H1 (cell line): ENCODE measurements at regions not wholly inside any gene's neighbourhood (a gene's known extent, or its start where the extent isn't known, plus 50 kb on each side); places are given as distances from the start of the nearest gene placed in this dataset.

ENCODE experiments used
- CTCF ChIA-PET: fragments of 300-600 bp; sonication (Branson Sonifier 250); formaldehyde crosslinking; loops from one replicate; lab custom pipeline; 2021; ENCODE audit not compliant: partially characterized antibody; lab: Charles Lee
- POLR2A ChIA-PET: fragments of 300-600 bp; sonication (Branson Sonifier 250); formaldehyde crosslinking; loops from one replicate; lab custom pipeline; 2021; ENCODE audit warnings: inconsistent platforms; ENCODE audit not compliant: partially characterized antibody; lab: Charles Lee
- DNase-seq, 2 experiments: peaks; one replicate each; pipeline versions ENCODE4 v3.0.0 to v3.0.0-alpha.2; 2010 to 2022; ENCODE audit warnings: low spot score in 2 of 2, low read depth in 1 of 2, mixed read lengths in 1 of 2
- FAIRE-seq: peaks from 2 replicates; lab custom pipeline; 2011; peaks lifted over from hg19 to GRCh38; lab: Jason Lieb, UNC
- H2AFZ ChIP-seq: 2 replicates; pipeline ENCODE4 v1.8.1; 2012; ENCODE audit warnings: low read length, inconsistent platforms
- H2AK5ac ChIP-seq: 2 replicates; pipeline ENCODE4 v1.6.1; 2013; ENCODE audit warnings: low read depth, low read length
- H2BK120ac ChIP-seq: replicated peaks from 2 replicates; pipeline ENCODE3; 2013; ENCODE audit warnings: low read depth, low read length, inconsistent platforms
- H2BK12ac ChIP-seq: 2 replicates; pipeline ENCODE4 v1.6.1; 2013; ENCODE audit warnings: low read depth, low read length
- H2BK15ac ChIP-seq: 2 replicates; pipeline ENCODE4 v1.6.1; 2013; ENCODE audit warnings: low read length
- H2BK20ac ChIP-seq: 2 replicates; pipeline ENCODE4 v1.6.1; 2013; ENCODE audit warnings: low read length
- H2BK5ac ChIP-seq: 2 replicates; pipeline ENCODE4 v1.6.1; 2013; ENCODE audit warnings: low read depth, low read length
- H3K14ac ChIP-seq: 2 replicates; pipeline ENCODE4 v1.6.1; 2013; ENCODE audit warnings: inconsistent platforms; ENCODE audit not compliant: insufficient read length
- H3K18ac ChIP-seq: 2 replicates; pipeline ENCODE4 v1.6.1; 2013; ENCODE audit warnings: low read length; ENCODE audit errors: extremely low read depth
- H3K23ac ChIP-seq: 2 replicates; pipeline ENCODE4 v1.6.1; 2013; ENCODE audit warnings: inconsistent platforms; ENCODE audit not compliant: insufficient read length
- H3K23me2 ChIP-seq: 2 replicates; pipeline ENCODE4 v1.6.1; 2013; ENCODE audit warnings: low read depth, low read length
- H3K27ac ChIP-seq: 2 replicates; pipeline ENCODE4 v1.6.1; 2011; ENCODE audit warnings: low read depth, low read length, inconsistent platforms
- H3K27me3 ChIP-seq, 4 experiments: replicated peaks in 1 of 4; 1 replicate in 1 of 4; 2 replicates in 3 of 4; pipeline versions ENCODE4 v1.6.1 to v1.8.1; 2011 to 2013; ENCODE audit warnings: low read length in 3 of 4, mild to moderate bottlenecking in 3 of 4, inconsistent platforms in 2 of 4, mixed read lengths in 2 of 4, moderate library complexity in 1 of 4; ENCODE audit not compliant: control insufficient read depth in 3 of 4, insufficient read depth in 3 of 4; ENCODE audit errors: extremely low read depth in 1 of 4
- H3K36me3 ChIP-seq, 4 experiments: 2 replicates each; pipeline versions ENCODE4 v1.6.1 to v1.8.1; 2011 to 2013; ENCODE audit warnings: mild to moderate bottlenecking in 4 of 4, low read length in 3 of 4, moderate library complexity in 2 of 4, control low read depth in 1 of 4, inconsistent platforms in 1 of 4; ENCODE audit not compliant: insufficient read depth in 4 of 4, control insufficient read depth in 2 of 4
- H3K4ac ChIP-seq: replicated peaks from 2 replicates; pipeline ENCODE3; 2013; ENCODE audit warnings: low read length, low read depth, mixed read lengths, inconsistent platforms; ENCODE audit not compliant: insufficient read length
- H3K4me1 ChIP-seq, 4 experiments: replicated peaks in 1 of 4; 1 replicate in 1 of 4; 2 replicates in 3 of 4; pipeline versions ENCODE4 v1.6.1 to v1.8.1; 2011 to 2013; ENCODE audit warnings: low read length in 3 of 4, inconsistent platforms in 2 of 4, mixed read lengths in 1 of 4; ENCODE audit not compliant: insufficient read depth in 4 of 4, control insufficient read depth in 3 of 4
- H3K4me2 ChIP-seq, 2 experiments: 2 replicates each; pipeline versions ENCODE4 v1.6.1 to v1.8.1; 2011 to 2013; ENCODE audit warnings: low read depth in 2 of 2, low read length in 2 of 2, control low read depth in 1 of 2, inconsistent platforms in 1 of 2, mild to moderate bottlenecking in 1 of 2; ENCODE audit not compliant: insufficient read depth in 1 of 2
- H3K4me3 ChIP-seq, 4 experiments: fragments of 200-600, 300-600 bp in 1 of 4; sonication (generic), shearing (Covaris generic), sonication (Bioruptor Twin) in 1 of 4; 2 replicates each; pipeline versions ENCODE4 v1.5.1 to v1.8.1; 2011 to 2016; ENCODE audit warnings: low read length in 4 of 4, low read depth in 3 of 4, control low read depth in 2 of 4, inconsistent platforms in 2 of 4, mild to moderate bottlenecking in 2 of 4, mixed read lengths in 1 of 4, moderate library complexity in 1 of 4; ENCODE audit not compliant: insufficient read depth in 2 of 4; ENCODE audit errors: extremely low read depth in 1 of 4
- H3K56ac ChIP-seq: replicated peaks from 2 replicates; pipeline ENCODE3; 2013; ENCODE audit warnings: low read depth, mild to moderate bottlenecking, mixed read lengths, low read length, inconsistent platforms; ENCODE audit not compliant: insufficient read length
- H3K79me1 ChIP-seq: 2 replicates; pipeline ENCODE4 v1.6.1; 2013; ENCODE audit warnings: low read depth, low read length, control low read depth
- H3K79me2 ChIP-seq, 2 experiments: 2 replicates each; pipeline versions ENCODE4 v1.6.1 to v1.8.1; 2012 to 2013; ENCODE audit warnings: low read length in 2 of 2, mild to moderate bottlenecking in 2 of 2, inconsistent platforms in 1 of 2; ENCODE audit not compliant: insufficient read depth in 2 of 2, control insufficient read depth in 1 of 2
- H3K9ac ChIP-seq, 4 experiments: replicated peaks in 1 of 4; 1 replicate in 1 of 4; 2 replicates in 3 of 4; pipeline versions ENCODE4 v1.6.1 to v1.8.1; 2011 to 2013; ENCODE audit warnings: low read depth in 3 of 4, low read length in 3 of 4, control low read depth in 2 of 4, mild to moderate bottlenecking in 2 of 4, moderate library complexity in 2 of 4, inconsistent platforms in 1 of 4; ENCODE audit errors: extremely low read depth in 1 of 4
- H3K9me3 ChIP-seq, 2 experiments: 2 replicates each; pipeline versions ENCODE4 v1.6.1 to v1.8.1; 2012 to 2013; ENCODE audit warnings: mild to moderate bottlenecking in 2 of 2, moderate library complexity in 2 of 2, control low read depth in 1 of 2, inconsistent platforms in 1 of 2, low read depth in 1 of 2, low read length in 1 of 2, mixed read lengths in 1 of 2; ENCODE audit not compliant: insufficient read depth in 2 of 2
- H4K20me1 ChIP-seq, 2 experiments: replicated peaks in 1 of 2; 2 replicates each; pipeline versions ENCODE3 to v1.8.1; 2011 to 2013; ENCODE audit warnings: inconsistent platforms in 2 of 2, low read length in 2 of 2, mild to moderate bottlenecking in 1 of 2; ENCODE audit not compliant: insufficient read depth in 2 of 2, control insufficient read depth in 1 of 2
- H4K5ac ChIP-seq: 2 replicates; pipeline ENCODE4 v1.6.1; 2013; ENCODE audit warnings: low read length, low read depth, mixed read lengths, inconsistent platforms; ENCODE audit not compliant: insufficient read length
- H4K8ac ChIP-seq: 2 replicates; pipeline ENCODE4 v1.8.0; 2013; ENCODE audit warnings: mild to moderate bottlenecking, moderate library complexity, low read length, inconsistent platforms; ENCODE audit not compliant: insufficient read depth; ENCODE audit errors: extremely low read depth
- H4K91ac ChIP-seq: replicated peaks from 2 replicates; pipeline ENCODE3; 2013; ENCODE audit warnings: low read length, mixed read lengths, inconsistent platforms; ENCODE audit not compliant: insufficient read length
- BCL11A ChIP-seq, 2 experiments: IDR thresholded peaks; one replicate each; pipeline ENCODE4 v1.6.1; 2011; ENCODE audit warnings: low read depth in 2 of 2, low read length in 2 of 2, mild to moderate bottlenecking in 2 of 2
- EGR1 ChIP-seq: IDR thresholded peaks from 2 replicates; pipeline ENCODE4 v1.6.1; 2011; ENCODE audit warnings: low read depth, low read length, borderline replicate concordance
- EP300 ChIP-seq, 2 experiments: IDR thresholded peaks; 1 replicate in 1 of 2; 2 replicates in 1 of 2; pipeline ENCODE4 v1.6.1; 2011 to 2012; ENCODE audit warnings: low read depth in 2 of 2, low read length in 2 of 2, mild to moderate bottlenecking in 2 of 2, borderline replicate concordance in 1 of 2, inconsistent platforms in 1 of 2, moderate library complexity in 1 of 2
- GTF2F1 ChIP-seq: IDR thresholded peaks from 2 replicates; pipeline ENCODE4 v1.6.1; 2012; ENCODE audit warnings: low read depth, low read length, improper control_type of control experiment, borderline replicate concordance
- RBBP5 ChIP-seq: IDR thresholded peaks from 2 replicates; pipeline ENCODE4 v1.7.1; 2012; ENCODE audit warnings: low read depth, mild to moderate bottlenecking, inconsistent platforms, low read length, moderate library complexity, borderline replicate concordance
- TBP ChIP-seq: IDR thresholded peaks from 2 replicates; pipeline ENCODE4 v1.6.1; 2011; ENCODE audit warnings: low read depth, low read length, improper control_type of control experiment
- WGBS, 2 experiments: shearing (Covaris generic) in 1 of 2; methylation state at CpG; one replicate each; pipeline versions ENCODE4 v1.1.6 to v1.1.7; 2013 to 2015; ENCODE audit warnings: low lambda C conversion rate in 2 of 2, mixed read lengths in 2 of 2, inconsistent platforms in 1 of 2, low coverage in 1 of 2, missing lambda C conversion rate in 1 of 2; ENCODE audit not compliant: insufficient replicate concordance in 2 of 2, insufficient coverage in 1 of 2, insufficient read length in 1 of 2; ENCODE audit errors: extremely low coverage in 1 of 2, missing lambda C conversion rate in 1 of 2; 5-methylcytosine and 5-hydroxymethylcytosine counted together

- Histone ChIP-seq H3K56ac (no peak overlapping the region), H3K23ac (no peak overlapping the region), H3K79me1 (no peaks in the 10 kb centered on the region), H3K4me2 (no peak overlapping the region), H4K8ac (no peak overlapping the region), H2AFZ (no peak overlapping the region), H3K27ac (no peak overlapping the region), H4K91ac (no peak overlapping the region), H3K9me3 (peaks cover 15 to 23% of the 10 kb centered on the region in 2 experiments), H3K14ac (no peak overlapping the region), H3K4me3 (no peak overlapping the region), H3K79me2 (no peaks in the 10 kb centered on the region), H2BK12ac (no peak overlapping the region), H3K23me2 (no peaks in the 10 kb centered on the region; the same call in 1 of the 2 replicates), H4K5ac (no peak overlapping the region), H2BK120ac (no peak overlapping the region), H2BK5ac (no peak overlapping the region), H3K9ac (no peak overlapping the region), H3K18ac (no peak overlapping the region), H3K27me3 (no peaks in the 10 kb centered on the region), H3K4ac (no peak overlapping the region), H3K36me3 (no peaks in the 10 kb centered on the region), H2BK20ac (no peak overlapping the region), H2BK15ac (no peak overlapping the region), H4K20me1 (no peaks in the 10 kb centered on the region), H2AK5ac (no peak overlapping the region), H3K4me1 (no peaks in the 10 kb centered on the region)
- FAIRE-seq (no peak), DNase-seq (no peak)
- TF ChIP-seq GTF2F1 (no peak), EGR1 (no peak), TBP (no peak), EP300 (IDR thresholded peaks at IDR 0.05; ENCODE audit: borderline replicate concordance in 1 of 2, low read depth in 2 of 2, low read length in 2 of 2) (no peak), RBBP5 (no peak), BCL11A (IDR thresholded peaks at IDR 0.05; ENCODE audit: low read depth in 2 of 2, low read length in 2 of 2) (no peak)
- CTCF ChIA-PET, result interaction anchor here (1.6 kb wide), 1 partner anchor 18 kb away, joined by 3 read pairs; no protein-coding TSS in a partner anchor
- POLR2A ChIA-PET, result no interaction called here
- WGBS, 2 experiments, result 89% methylated on average over 4 of the region's 4 CpGs; no CpG with 5 or more reads in 1 of the 2 experiments
Measured at GRCh38 chr11:129546266-129546665, 170.6 kb downstream of the BARX2 start.
